Mucosa of descending colon (tissue), 3 donors: ENCODE measurements at regions not wholly inside any gene's neighbourhood (a gene's known extent, or its start where the extent isn't known, plus 50 kb on each side); places are given as distances from the start of the nearest gene placed in this dataset.

ENCODE experiments used
- ATAC-seq: fragments of 200-7000 bp; cut with Tn5 transposase; one replicate; pipeline ENCODE4 v1.9.1; 2020; ENCODE audit warnings: mild to moderate bottlenecking, moderate library complexity
- DNase-seq, 3 donors: peaks; one replicate each; pipeline ENCODE4 v3.0.0-alpha.2; 2020
- H3K36me3 ChIP-seq: fragments of 200-600 bp; one replicate; pipeline ENCODE4 v1.8.0; 2021; ENCODE audit warnings: low read depth, mild to moderate bottlenecking
- H3K4me1 ChIP-seq: fragments of 200-600 bp; one replicate; pipeline ENCODE4 v1.8.0; 2021; ENCODE audit warnings: low read depth, mild to moderate bottlenecking
- H3K4me3 ChIP-seq: fragments of 200-600 bp; one replicate; pipeline ENCODE4 v1.8.0; 2021; ENCODE audit warnings: mild to moderate bottlenecking
- H3K9me3 ChIP-seq: fragments of 200-600 bp; one replicate; pipeline ENCODE4 v1.8.0; 2021; ENCODE audit warnings: mild to moderate bottlenecking
- CTCF ChIP-seq: fragments of 200-600 bp; IDR thresholded peaks from one replicate; pipeline ENCODE4 v1.8.0; 2022; ENCODE audit warnings: antibody characterized with exemption, mild to moderate bottlenecking
- intact Hi-C, 2 donors: fragments of 100-400 bp; cut with DNase I in 1 of 2; cut with micrococcal nuclease in 1 of 2; formaldehyde crosslinking; loops; one replicate each; pipeline versions ENCODE4 v1.11.0 to v1.11.1; 2022; cut with DNase I, micrococcal nuclease
- donor health status: DM: no; HTN: no; CAD: no; lungs with moderate emphysema.
- donor health status: DM: no; HTN: no; CAD: no.
- donor health status: DM: no; HTN: yes; CAD: no.

- intact Hi-C loops = no loop called here
- no peak for ATAC-seq
- H3K4me1 ChIP-seq = no peaks in the 10 kb centered on the region
- TF ChIP-seq CTCF = no peak
- H3K4me3 ChIP-seq = no peak overlapping the region
- DNase-seq = no peak
- no peaks in the 10 kb centered on the region for H3K36me3 ChIP-seq
- no peaks in the 10 kb centered on the region for H3K9me3 ChIP-seq
Measured at GRCh38 chr18:25875551-25876240, 214.7 kb downstream of the SS18 start.

DNA sequence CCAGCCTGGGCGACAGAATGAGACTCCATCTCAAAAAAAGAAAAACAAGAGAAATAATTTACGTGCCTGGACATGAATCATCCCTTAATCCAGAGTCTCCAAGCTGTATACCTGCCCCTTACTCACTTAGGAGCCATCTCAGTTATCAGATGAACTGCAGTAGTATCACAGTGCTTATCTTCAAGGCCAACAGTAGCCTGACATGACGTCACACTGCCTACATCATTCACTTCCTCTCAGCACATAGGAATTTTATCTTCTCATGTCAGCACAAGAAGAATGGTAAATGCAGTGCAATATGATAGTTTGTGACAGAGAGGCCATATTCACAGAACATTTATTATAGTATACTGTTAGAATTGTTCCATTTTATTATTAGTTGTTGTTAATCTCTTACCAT lies 216.6 kb downstream of the SS18 start:
- DNase-seq = no peak

DNA sequence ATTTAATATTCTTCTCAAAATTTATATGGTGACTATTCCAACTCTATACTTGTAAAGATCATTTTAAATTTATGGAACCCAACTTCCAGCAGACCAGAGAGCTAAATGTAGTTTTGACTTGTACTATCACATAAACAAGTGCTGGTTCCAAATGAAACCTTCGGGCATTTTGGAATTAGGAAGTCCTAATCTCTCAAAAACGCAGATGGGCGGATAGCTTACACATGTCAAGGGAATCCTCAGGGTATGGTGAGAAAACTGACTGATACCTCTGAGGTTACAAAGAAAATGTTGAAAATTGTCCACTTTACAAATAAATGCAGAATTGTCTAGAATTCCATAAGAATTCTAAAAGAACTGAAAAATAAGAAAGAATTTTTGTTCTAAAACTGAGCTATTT lies 224.1 kb downstream of the SS18 start:
- Histone ChIP-seq H3K36me3 (no peaks in the 10 kb centered on the region), H3K9me3 (no peaks in the 10 kb centered on the region), H3K4me3 (no peak overlapping the region), H3K4me1 (no peaks in the 10 kb centered on the region)
- no peak for TF ChIP-seq CTCF
- DNase-seq (no peak), ATAC-seq (no peak)
- intact Hi-C loops = no loop called here

More for the DNA sequence above, 216.6 kb downstream of the SS18 start:
- no peak for TF ChIP-seq CTCF
- H3K36me3 ChIP-seq = no peaks in the 10 kb centered on the region
- intact Hi-C loops = no loop called here
- no peaks in the 10 kb centered on the region for H3K4me1 ChIP-seq
- H3K4me3 ChIP-seq = no peak overlapping the region
- ATAC-seq = no peak
- no peaks in the 10 kb centered on the region for H3K9me3 ChIP-seq

DNA sequence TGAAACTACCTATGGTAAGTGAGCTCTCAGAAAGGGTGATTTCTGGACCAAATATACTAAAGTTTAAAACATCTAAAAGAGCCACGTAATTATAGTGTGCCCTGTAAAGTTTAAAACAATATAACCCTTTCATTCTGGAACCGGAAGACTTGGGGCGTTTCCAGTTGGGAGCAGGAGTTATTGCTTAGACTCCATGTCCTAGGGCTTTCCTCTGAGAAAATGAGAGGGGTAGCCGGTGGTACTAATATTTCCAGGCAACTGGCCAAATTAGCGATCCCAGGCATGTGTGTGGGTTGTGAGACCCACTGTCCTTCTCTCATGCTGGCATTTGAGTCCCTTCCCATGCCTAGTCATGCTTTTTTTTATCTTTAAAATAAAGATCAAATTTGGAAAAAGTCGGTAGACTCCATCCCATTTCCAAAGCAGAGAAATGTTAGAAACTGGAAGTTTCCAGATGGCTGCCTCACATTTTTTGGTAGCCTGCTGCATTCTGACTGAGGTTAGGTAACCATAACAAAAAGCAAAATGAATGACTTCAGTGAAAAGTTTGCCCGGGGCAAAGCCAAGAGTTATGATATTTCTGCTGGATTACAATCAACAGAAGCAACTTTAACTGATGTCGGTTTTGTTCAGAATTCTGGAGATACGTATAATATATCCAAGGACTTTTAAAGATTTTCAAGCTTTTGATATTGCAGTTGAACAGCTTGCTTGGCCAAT lies 227.4 kb downstream of the SS18 start:
- ATAC-seq (no peak), DNase-seq (no peak)
- no peak for TF ChIP-seq CTCF
- intact Hi-C loops = no loop called here
- Histone ChIP-seq H3K9me3 (no peaks in the 10 kb centered on the region), H3K4me3 (no peak overlapping the region), H3K4me1 (no peaks in the 10 kb centered on the region), H3K36me3 (no peaks in the 10 kb centered on the region)

DNA sequence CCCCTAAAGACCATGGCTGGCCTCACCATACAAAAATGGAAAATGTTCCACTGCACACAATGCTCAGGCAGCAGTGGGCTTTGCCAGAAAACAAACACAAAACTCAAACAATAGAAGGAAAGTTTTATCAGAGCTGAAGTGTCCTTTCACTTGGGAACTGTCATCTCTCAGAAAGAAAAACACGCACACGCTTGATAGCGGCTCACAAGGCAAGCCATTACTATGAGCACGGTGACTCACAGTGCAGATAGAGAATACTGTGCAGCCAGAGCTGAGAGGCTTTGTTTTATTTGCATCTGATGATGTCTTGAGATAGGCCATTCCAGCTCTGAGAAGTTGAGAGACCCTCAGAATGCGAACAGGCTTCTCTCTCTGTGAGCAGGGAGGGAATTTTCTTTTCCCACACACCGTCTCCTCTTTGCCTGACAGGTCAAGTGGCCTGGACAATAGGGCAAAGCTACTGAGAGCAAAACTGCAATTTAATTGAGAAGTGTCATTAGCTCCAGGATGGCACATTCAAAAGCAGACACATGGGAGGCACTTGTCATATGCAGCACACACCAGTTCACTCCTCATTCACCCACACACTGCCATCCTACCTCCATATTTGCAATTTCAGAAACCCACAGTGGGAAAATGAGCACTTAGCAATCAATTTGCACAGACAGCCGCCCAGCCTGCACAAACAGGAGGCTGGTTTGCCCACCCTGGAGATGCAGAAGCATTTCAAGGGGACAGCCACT lies 236.6 kb downstream of the SS18 start:
- H3K9me3 ChIP-seq = no peaks in the 10 kb centered on the region
- intact Hi-C loops = no loop called here
- no peak for DNase-seq
- no peaks in the 10 kb centered on the region for H3K4me1 ChIP-seq
- no peak for ATAC-seq
- no peak for TF ChIP-seq CTCF
- H3K4me3 ChIP-seq = no peak overlapping the region
- H3K36me3 ChIP-seq = no peaks in the 10 kb centered on the region
